GM18867 (cell line): ENCODE measurements at regions not wholly inside any gene's neighbourhood (a gene's known extent, or its start where the extent isn't known, plus 50 kb on each side); places are given as distances from the start of the nearest gene placed in this dataset.
A peak's percentile ranks its signal among the peaks of the same experiment; 100 is the strongest.

ENCODE experiments used
- ATAC-seq: cut with Tn5 transposase; IDR thresholded peaks from one replicate; pipeline ENCODE4 v1.9.1; 2021; ENCODE audit warnings: mild to moderate bottlenecking, moderate library complexity; ENCODE audit not compliant: unreplicated experiment

- ATAC-seq: peak; percentile 40
Observed at GRCh38 chr9:80222466-80223169, 650.9 kb downstream of the TLE4 start.

GRCh38 chr9:80218328-80218727 is 646.6 kb downstream of the TLE4 start:
- no peak for ATAC-seq

- ATAC-seq: no peak
Observed at GRCh38 chr9:80213613-80214012, 641.8 kb downstream of the TLE4 start.

GRCh38 chr9:80208696-80209095 is 636.9 kb downstream of the TLE4 start:
- ATAC-seq: no peak

GRCh38 chr9:80204054-80204453 is 632.3 kb downstream of the TLE4 start:
- no peak for ATAC-seq

GRCh38 chr9:80197661-80198060 is 625.9 kb downstream of the TLE4 start:
- no peak for ATAC-seq

GRCh38 chr9:80191108-80191507 is 619.3 kb downstream of the TLE4 start:
- ATAC-seq: no peak

GRCh38 chr9:80188579-80188978 is 616.8 kb downstream of the TLE4 start:
- ATAC-seq: no peak

GRCh38 chr9:80185112-80185738 is 613.5 kb downstream of the TLE4 start:
- ATAC-seq: no peak

- ATAC-seq: no peak
Observed at GRCh38 chr9:80177949-80178480, 606.2 kb downstream of the TLE4 start.

- ATAC-seq: peak; percentile 73
Observed at GRCh38 chr9:80175286-80176150, 603.8 kb downstream of the TLE4 start.

- ATAC-seq: peak; percentile 96
Observed at GRCh38 chr9:80163889-80164288, 592.1 kb downstream of the TLE4 start.

GRCh38 chr9:80158554-80159170 is 586.9 kb downstream of the TLE4 start:
- ATAC-seq: no peak

GRCh38 chr9:80158131-80158530 is 586.4 kb downstream of the TLE4 start:
- no peak for ATAC-seq

GRCh38 chr9:80157561-80157983 is 585.8 kb downstream of the TLE4 start:
- ATAC-seq: no peak

- ATAC-seq: peak; percentile 80
Observed at GRCh38 chr9:80156756-80157472, 585.1 kb downstream of the TLE4 start.

- ATAC-seq: no peak
Observed at GRCh38 chr9:80156262-80156661, 584.5 kb downstream of the TLE4 start.

- ATAC-seq: no peak
Observed at GRCh38 chr9:80147866-80148265, 576.1 kb downstream of the TLE4 start.

GRCh38 chr9:80146466-80146865 is 574.7 kb downstream of the TLE4 start:
- ATAC-seq: peak; percentile 63

GRCh38 chr9:80144856-80145255 is 573.1 kb downstream of the TLE4 start:
- no peak for ATAC-seq
